Fibroblast of mammary gland (primary cell): ENCODE measurements at regions not wholly inside any gene's neighbourhood (a gene's known extent, or its start where the extent isn't known, plus 50 kb on each side); places are given as distances from the start of the nearest gene placed in this dataset.

Experiments
- DNase-seq: peaks from one replicate; pipeline ENCODE4 v3.0.0-alpha.2; 2010; ENCODE audit warnings: low read depth
- H3K4me3 ChIP-seq: 2 replicates; pipeline ENCODE4 v1.5.1; 2011; ENCODE audit warnings: low read depth, mild to moderate bottlenecking, low read length, moderate library complexity; ENCODE audit not compliant: control insufficient read depth
- TF ChIP-seq, protein P1 (sequence below): conservative IDR thresholded peaks from 2 replicates; pipeline ENCODE4 v1.5.1; 2011; ENCODE audit warnings: low read depth, low read length, inconsistent platforms; ENCODE audit not compliant: control insufficient read depth, insufficient read depth

GRCh38 chr3:72533591-72534473 lies 314.4 kb downstream of the SHQ1 start:
- TF ChIP-seq, protein P1, sequence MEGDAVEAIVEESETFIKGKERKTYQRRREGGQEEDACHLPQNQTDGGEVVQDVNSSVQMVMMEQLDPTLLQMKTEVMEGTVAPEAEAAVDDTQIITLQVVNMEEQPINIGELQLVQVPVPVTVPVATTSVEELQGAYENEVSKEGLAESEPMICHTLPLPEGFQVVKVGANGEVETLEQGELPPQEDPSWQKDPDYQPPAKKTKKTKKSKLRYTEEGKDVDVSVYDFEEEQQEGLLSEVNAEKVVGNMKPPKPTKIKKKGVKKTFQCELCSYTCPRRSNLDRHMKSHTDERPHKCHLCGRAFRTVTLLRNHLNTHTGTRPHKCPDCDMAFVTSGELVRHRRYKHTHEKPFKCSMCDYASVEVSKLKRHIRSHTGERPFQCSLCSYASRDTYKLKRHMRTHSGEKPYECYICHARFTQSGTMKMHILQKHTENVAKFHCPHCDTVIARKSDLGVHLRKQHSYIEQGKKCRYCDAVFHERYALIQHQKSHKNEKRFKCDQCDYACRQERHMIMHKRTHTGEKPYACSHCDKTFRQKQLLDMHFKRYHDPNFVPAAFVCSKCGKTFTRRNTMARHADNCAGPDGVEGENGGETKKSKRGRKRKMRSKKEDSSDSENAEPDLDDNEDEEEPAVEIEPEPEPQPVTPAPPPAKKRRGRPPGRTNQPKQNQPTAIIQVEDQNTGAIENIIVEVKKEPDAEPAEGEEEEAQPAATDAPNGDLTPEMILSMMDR = no peak
- H3K4me3 ChIP-seq = no peak overlapping the region
- DNase-seq = no peak

- TF ChIP-seq, protein P1 = no peak
- DNase-seq = peak; percentile 10
- H3K4me3 ChIP-seq = no peak overlapping the region
These were observed 317.8 kb downstream of the SHQ1 start for GRCh38 chr3:72530426-72530825.

DNA sequence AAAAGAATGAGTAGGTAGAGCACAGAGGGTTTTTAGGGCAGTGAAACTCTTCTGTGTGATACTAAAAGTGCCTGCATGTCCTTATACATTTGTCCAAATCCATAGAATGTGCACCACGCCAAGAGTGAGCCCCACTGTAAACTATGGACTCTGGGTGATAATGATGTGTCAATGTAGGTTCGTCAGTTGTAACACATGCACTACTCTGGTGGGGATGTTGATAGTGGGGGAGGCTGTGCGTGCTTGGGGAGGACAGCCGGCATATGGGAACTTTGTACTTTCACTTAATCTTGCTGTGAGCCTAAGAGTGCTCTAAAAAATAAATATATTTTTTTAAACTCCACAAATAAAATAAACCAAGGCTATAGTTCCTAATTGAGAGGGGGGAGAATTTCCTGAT lies 319.2 kb downstream of the SHQ1 start:
- TF ChIP-seq, protein P1 = no peak
- H3K4me3 ChIP-seq = no peak overlapping the region

GRCh38 chr3:72523429-72524151 lies 324.7 kb downstream of the SHQ1 start:
- no peak overlapping the region for H3K4me3 ChIP-seq
- TF ChIP-seq, protein P1 = no peak
- DNase-seq = no peak

More for the DNA sequence above, 319.2 kb downstream of the SHQ1 start:
- no peak for DNase-seq

- TF ChIP-seq, protein P1 = no peak
- no peak overlapping the region for H3K4me3 ChIP-seq
- DNase-seq = peak; percentile 68
These were observed 327.4 kb downstream of the SHQ1 start for GRCh38 chr3:72520690-72521308.

DNA sequence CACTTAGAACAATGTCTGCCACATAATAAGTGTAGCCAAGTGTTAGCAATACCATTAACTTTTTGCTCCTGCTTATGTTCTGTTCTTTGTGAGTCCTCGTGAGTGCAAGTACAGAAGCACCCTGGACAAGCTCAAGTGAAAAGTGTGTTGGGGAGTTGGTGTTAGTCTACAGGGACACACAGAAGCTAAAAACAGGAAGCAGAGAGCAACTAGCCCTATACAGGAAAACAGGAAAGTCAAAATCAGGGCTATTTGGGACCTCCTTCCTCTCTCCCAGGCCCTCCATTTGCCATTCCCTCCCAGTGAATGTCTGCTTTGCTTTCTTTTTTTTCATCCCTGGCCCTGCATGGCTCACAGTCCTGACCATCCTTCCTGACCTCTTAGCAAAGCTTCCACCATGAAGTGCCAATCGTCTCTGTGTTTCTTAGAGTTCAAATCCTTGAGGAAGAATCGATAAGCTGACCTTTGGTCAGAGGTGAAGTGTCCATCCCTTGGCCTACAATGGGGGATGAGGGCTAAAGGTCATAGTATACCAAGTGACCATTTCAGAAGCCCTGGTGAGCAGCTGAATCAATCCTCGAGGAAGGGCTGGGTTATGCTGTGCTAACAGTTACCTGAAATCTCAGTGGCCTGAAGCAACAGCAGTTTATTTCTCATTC lies 328.2 kb downstream of the SHQ1 start:
- TF ChIP-seq, protein P1 = no peak
- H3K4me3 ChIP-seq = no peak overlapping the region
- no peak for DNase-seq
